Lung (tissue), 11 donors: ENCODE measurements at regions not wholly inside any gene's neighbourhood (a gene's known extent, or its start where the extent isn't known, plus 50 kb on each side); places are given as distances from the start of the nearest gene placed in this dataset.

Source experiments
- ATAC-seq: fragments of 200-7000 bp; cut with Tn5 transposase; one replicate; pipeline ENCODE4 v1.9.1; 2020; ENCODE audit warnings: moderate number of reproducible peaks; ENCODE audit not compliant: insufficient read depth, low FRiP score
- DNase-seq, 3 donors: peaks; one replicate each; pipeline ENCODE4 v3.0.0-alpha.2; 2013 to 2017
- H3K27ac ChIP-seq, 2 donors: one replicate each; pipeline ENCODE4 v1.5.1; 2013; ENCODE audit warnings: mild to moderate bottlenecking in 2 of 2, moderate library complexity in 2 of 2, control low read depth in 1 of 2, inconsistent platforms in 1 of 2, low read depth in 1 of 2, low read length in 1 of 2
- H3K27me3 ChIP-seq, 3 donors: one replicate each; pipeline ENCODE4 v1.5.1; 2013; ENCODE audit warnings: low read length in 2 of 3; ENCODE audit not compliant: control insufficient read depth in 3 of 3, insufficient read depth in 3 of 3
- H3K36me3 ChIP-seq, 4 donors: one replicate each; pipeline ENCODE4 v1.5.1; 2013; ENCODE audit warnings: low read length in 4 of 4, mild to moderate bottlenecking in 1 of 4, moderate library complexity in 1 of 4; ENCODE audit not compliant: control insufficient read depth in 4 of 4, insufficient read depth in 4 of 4
- H3K4me1 ChIP-seq, 5 donors: one replicate each; pipeline ENCODE4 v1.5.1; 2013; ENCODE audit warnings: low read length in 5 of 5, mild to moderate bottlenecking in 2 of 5, moderate library complexity in 1 of 5; ENCODE audit not compliant: control insufficient read depth in 5 of 5, insufficient read depth in 5 of 5
- H3K4me3 ChIP-seq: one replicate; pipeline ENCODE4 v1.5.1; 2013; ENCODE audit warnings: mild to moderate bottlenecking, control low read depth, moderate library complexity
- H3K9ac ChIP-seq, 2 donors: one replicate each; pipeline ENCODE4 v1.5.1; 2013; ENCODE audit warnings: low read length in 2 of 2, control low read depth in 1 of 2; ENCODE audit not compliant: insufficient read depth in 1 of 2
- H3K9me3 ChIP-seq, 4 donors: one replicate each; pipeline ENCODE4 v1.5.1; 2013; ENCODE audit warnings: low read length in 3 of 4, mild to moderate bottlenecking in 1 of 4, moderate library complexity in 1 of 4; ENCODE audit not compliant: control insufficient read depth in 4 of 4, insufficient read depth in 3 of 4
- WGBS, 2 donors: extraction: QIAGEN DNeasy Blood & Tissue Kit; methylation state at CpG; one replicate each; pipeline ENCODE4 v1.1.7; 2013; 5-methylcytosine and 5-hydroxymethylcytosine counted together
- TF ChIP-seq, protein P1 (sequence below): IDR thresholded peaks from 2 replicates; pipeline ENCODE4 v1.5.1; 2012; ENCODE audit warnings: mild to moderate bottlenecking; ENCODE audit errors: control extremely low read depth, extremely low read depth
- donor health status: control.
- donor health status: control.
- donor health status: Bipolar disorder and iron deficiency.
- donor health status: healthy.
- donor health status: DM: yes; HTN: yes; CAD: no.

DNA sequence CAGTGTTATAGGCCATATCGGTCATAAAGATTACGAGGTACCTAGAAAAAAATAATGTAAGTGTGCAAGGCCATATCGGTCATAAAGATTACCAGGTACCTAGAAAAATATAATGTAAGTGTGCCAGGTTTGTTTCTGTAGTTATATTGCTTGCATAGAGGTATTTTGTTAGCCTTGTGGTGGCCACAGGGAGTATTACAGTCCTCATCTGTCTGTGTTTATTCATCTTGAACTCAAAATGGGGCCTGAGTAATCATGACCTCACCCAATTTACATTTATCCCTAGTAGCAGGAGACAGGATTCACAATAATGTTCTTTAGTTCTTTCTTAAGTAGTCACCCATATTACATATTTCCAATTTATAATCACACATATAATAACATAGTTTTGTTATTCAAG, 459.7 kb downstream of the MID1IP1 start:
- H3K27me3 ChIP-seq: peaks cover 4 to 17% (median 8%) of the 10 kb centered on the region in 3 donors
- no peak overlapping the region for H3K9ac ChIP-seq
- H3K27ac ChIP-seq: no peak overlapping the region
- ATAC-seq (no peak), DNase-seq (no peak)
- peaks cover 0 to 8% (median 0%) of the 10 kb centered on the region in 4 donors for H3K9me3 ChIP-seq
- no peak overlapping the region for H3K4me3 ChIP-seq
- TF ChIP-seq, protein P1, sequence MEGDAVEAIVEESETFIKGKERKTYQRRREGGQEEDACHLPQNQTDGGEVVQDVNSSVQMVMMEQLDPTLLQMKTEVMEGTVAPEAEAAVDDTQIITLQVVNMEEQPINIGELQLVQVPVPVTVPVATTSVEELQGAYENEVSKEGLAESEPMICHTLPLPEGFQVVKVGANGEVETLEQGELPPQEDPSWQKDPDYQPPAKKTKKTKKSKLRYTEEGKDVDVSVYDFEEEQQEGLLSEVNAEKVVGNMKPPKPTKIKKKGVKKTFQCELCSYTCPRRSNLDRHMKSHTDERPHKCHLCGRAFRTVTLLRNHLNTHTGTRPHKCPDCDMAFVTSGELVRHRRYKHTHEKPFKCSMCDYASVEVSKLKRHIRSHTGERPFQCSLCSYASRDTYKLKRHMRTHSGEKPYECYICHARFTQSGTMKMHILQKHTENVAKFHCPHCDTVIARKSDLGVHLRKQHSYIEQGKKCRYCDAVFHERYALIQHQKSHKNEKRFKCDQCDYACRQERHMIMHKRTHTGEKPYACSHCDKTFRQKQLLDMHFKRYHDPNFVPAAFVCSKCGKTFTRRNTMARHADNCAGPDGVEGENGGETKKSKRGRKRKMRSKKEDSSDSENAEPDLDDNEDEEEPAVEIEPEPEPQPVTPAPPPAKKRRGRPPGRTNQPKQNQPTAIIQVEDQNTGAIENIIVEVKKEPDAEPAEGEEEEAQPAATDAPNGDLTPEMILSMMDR: no peak
- 90 to 96% methylated on average over 3 of the region's 3 CpGs for WGBS, 2 donors
- H3K4me1 ChIP-seq: peaks cover 0 to 3% (median 0%) of the 10 kb centered on the region in 5 donors
- H3K36me3 ChIP-seq: no peaks in the 10 kb centered on the region

DNA sequence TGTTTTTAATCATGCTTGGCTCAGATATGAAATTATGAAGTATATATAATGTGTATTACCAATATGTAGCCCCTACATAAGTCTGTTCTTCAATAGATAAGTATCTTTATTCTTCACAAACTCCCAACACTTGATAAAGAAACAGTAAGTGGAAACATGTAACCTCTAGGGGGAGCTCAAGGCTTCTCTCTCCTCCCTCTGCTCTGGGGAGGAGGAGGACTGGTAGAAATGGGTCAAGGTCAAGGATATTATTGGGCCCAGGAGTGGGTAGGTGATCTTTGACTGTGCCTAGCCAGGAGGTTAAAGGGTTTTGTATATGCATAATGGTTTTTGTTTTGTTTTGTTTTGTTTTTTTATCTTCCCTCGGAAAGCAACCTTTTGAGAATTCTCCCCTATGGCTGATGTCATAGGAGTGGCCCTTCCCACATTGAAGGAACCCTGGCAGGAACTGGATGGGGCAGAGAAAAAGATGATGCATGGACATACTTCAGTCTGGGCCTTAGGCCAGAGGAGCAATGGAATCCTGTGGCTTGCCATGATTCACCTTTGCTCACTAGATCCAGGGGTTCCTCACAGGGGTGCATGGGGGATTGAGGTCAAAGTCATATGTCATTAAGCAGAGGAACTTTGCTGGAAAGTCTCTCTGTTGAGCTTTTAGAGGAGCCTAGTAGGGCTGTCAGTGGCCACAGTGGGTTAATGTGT, 460.3 kb downstream of the MID1IP1 start:
- Histone ChIP-seq H3K4me3 (no peak overlapping the region), H3K27me3 (peaks cover 4 to 19% (median 8%) of the 10 kb centered on the region in 3 donors), H3K9me3 (peaks cover 0 to 8% (median 0%) of the 10 kb centered on the region in 4 donors), H3K9ac (no peak overlapping the region), H3K4me1 (peaks cover 0 to 3% (median 0%) of the 10 kb centered on the region in 5 donors), H3K36me3 (no peaks in the 10 kb centered on the region), H3K27ac (no peak overlapping the region)
- 48 to 81% methylated on average over 1 of the region's 1 CpG for WGBS, 2 donors
- TF ChIP-seq, protein P1: no peak
- DNase-seq (peak in 2 of 3 donors; percentile 26 to 57), ATAC-seq (no peak)

DNA sequence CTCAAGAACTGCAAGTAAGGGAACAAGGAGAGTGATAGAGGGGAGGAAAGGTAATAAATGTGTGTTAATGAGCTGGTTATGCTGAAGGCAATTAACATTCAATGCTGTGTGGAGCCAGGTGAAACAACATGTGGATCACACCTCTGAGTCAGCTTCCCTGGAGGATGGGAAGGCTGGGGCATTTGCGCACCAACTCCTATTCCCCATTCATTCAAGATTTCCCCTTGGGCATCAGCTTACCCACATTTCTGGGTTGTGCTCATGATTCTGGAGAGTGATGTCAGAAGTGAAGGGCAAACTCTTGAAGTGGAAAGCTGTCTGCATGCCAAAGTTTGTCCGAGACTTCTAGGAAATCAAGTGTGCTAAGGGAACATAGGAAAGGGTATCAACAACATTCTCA, 461.4 kb downstream of the MID1IP1 start:
- Histone ChIP-seq H3K9ac (no peak overlapping the region), H3K27ac (no peak overlapping the region), H3K9me3 (peaks cover 0 to 8% (median 0%) of the 10 kb centered on the region in 4 donors), H3K4me3 (no peak overlapping the region), H3K4me1 (peaks cover 0 to 3% (median 0%) of the 10 kb centered on the region in 5 donors), H3K36me3 (no peaks in the 10 kb centered on the region), H3K27me3 (peaks cover 4 to 20% (median 8%) of the 10 kb centered on the region in 3 donors)
- ATAC-seq: no peak
- DNase-seq: peak in 1 of 3 donors; percentile 14
- 67 to 71% methylated on average over 2 of the region's 2 CpGs for WGBS, 2 donors
- TF ChIP-seq, protein P1: no peak

DNA sequence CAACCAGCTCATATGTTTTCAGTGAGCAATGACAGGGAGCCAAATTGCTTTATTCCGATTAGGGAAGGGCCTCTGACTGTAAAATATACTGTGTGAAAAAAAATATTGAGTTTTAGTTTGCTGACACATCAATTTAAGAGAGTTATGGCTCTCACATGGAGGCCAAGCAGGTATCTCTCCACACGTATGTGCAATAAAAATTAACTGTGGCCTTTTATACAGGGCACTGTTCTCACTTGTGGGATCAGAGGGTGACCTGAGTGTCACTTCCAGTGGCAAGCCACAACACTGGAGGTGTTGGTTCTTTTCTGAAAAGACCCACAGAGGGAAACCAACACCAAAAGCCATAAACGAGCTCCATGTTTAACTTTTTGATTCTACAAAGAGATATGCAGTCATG, 462.8 kb downstream of the MID1IP1 start:
- DNase-seq (no peak), ATAC-seq (no peak)
- WGBS, 2 donors: 59 to 88% methylated on average over 3 of the region's 3 CpGs
- peaks cover 0 to 3% (median 0%) of the 10 kb centered on the region in 5 donors for H3K4me1 ChIP-seq
- H3K27ac ChIP-seq: no peak overlapping the region
- H3K9ac ChIP-seq: no peak overlapping the region
- no peak overlapping the region for H3K4me3 ChIP-seq
- H3K27me3 ChIP-seq: peaks cover 3 to 15% (median 4%) of the 10 kb centered on the region in 3 donors
- H3K9me3 ChIP-seq: peaks cover 0 to 8% (median 0%) of the 10 kb centered on the region in 4 donors
- TF ChIP-seq, protein P1: no peak
- H3K36me3 ChIP-seq: no peaks in the 10 kb centered on the region
